RWPE2 (cell line): ENCODE measurements at regions not wholly inside any gene's neighbourhood (a gene's known extent, or its start where the extent isn't known, plus 50 kb on each side); places are given as distances from the start of the nearest gene placed in this dataset.

ENCODE experiments used
- ATAC-seq: fragments of 200-7000 bp; cut with Tn5 transposase; 3 replicates; pipeline ENCODE4 v1.9.1; 2021; ENCODE audit warnings: low read depth
- DNase-seq: peaks from one replicate; pipeline ENCODE4 v3.0.0-alpha.2; 2020; ENCODE audit warnings: low spot score
- H3K27ac ChIP-seq: fragments of 450-650 bp; 2 replicates; pipeline ENCODE4 v1.5.1; 2017; ENCODE audit warnings: mild to moderate bottlenecking; ENCODE audit not compliant: poor library complexity, severe bottlenecking
- H3K27me3 ChIP-seq: fragments of 250-450 bp; sonication (Bioruptor Pico); 2 replicates; pipeline ENCODE4 v1.5.1; 2021; ENCODE audit warnings: mild to moderate bottlenecking, moderate library complexity; ENCODE audit not compliant: insufficient read depth, poor library complexity, severe bottlenecking
- H3K36me3 ChIP-seq: fragments of 250-450 bp; sonication (Bioruptor Pico); 2 replicates; pipeline ENCODE4 v1.5.1; 2020; ENCODE audit warnings: low read depth, mild to moderate bottlenecking, moderate library complexity
- H3K4me1 ChIP-seq: fragments of 250-450 bp; sonication (Bioruptor Pico); 2 replicates; pipeline ENCODE4 v1.5.1; 2021; ENCODE audit warnings: mild to moderate bottlenecking, moderate library complexity; ENCODE audit not compliant: insufficient read depth, poor library complexity, severe bottlenecking
- H3K4me3 ChIP-seq: fragments of 250-450 bp; sonication (Bioruptor Pico); 2 replicates; pipeline ENCODE4 v1.5.1; 2021; ENCODE audit warnings: mild to moderate bottlenecking, moderate library complexity; ENCODE audit not compliant: severe bottlenecking
- H3K9me3 ChIP-seq: fragments of 250-450 bp; sonication (Bioruptor Pico); 2 replicates; pipeline ENCODE4 v1.5.1; 2021; ENCODE audit warnings: mild to moderate bottlenecking, moderate library complexity; ENCODE audit not compliant: severe bottlenecking
- TF ChIP-seq, protein P1 (sequence below): fragments of 450-650 bp; IDR thresholded peaks from one replicate; pipeline ENCODE4 v1.5.1; 2017; ENCODE audit warnings: mild to moderate bottlenecking, moderate library complexity; ENCODE audit not compliant: poor library complexity, severe bottlenecking

DNA sequence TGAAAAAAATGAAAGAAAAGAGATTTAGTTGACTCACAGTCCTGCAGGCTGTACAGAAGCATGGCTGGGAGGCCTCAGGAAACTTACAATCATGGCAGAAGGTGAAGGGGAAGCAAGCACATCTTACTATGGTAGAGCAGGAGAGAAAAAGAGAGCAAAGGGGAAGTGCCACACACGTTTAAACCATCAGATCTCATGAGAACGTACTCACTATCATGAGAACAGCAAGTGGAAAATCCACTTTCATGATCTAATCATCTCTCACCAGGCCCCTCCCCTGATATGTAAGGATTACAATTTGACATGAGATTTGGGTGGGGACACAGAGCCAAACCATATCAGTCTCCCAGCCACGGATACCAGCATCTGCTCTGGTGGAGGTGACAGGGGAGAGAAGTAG is 50.8 kb upstream of the CPOX start:
- TF ChIP-seq, protein P1, sequence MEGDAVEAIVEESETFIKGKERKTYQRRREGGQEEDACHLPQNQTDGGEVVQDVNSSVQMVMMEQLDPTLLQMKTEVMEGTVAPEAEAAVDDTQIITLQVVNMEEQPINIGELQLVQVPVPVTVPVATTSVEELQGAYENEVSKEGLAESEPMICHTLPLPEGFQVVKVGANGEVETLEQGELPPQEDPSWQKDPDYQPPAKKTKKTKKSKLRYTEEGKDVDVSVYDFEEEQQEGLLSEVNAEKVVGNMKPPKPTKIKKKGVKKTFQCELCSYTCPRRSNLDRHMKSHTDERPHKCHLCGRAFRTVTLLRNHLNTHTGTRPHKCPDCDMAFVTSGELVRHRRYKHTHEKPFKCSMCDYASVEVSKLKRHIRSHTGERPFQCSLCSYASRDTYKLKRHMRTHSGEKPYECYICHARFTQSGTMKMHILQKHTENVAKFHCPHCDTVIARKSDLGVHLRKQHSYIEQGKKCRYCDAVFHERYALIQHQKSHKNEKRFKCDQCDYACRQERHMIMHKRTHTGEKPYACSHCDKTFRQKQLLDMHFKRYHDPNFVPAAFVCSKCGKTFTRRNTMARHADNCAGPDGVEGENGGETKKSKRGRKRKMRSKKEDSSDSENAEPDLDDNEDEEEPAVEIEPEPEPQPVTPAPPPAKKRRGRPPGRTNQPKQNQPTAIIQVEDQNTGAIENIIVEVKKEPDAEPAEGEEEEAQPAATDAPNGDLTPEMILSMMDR, result no peak
- no peak overlapping the region for H3K27ac ChIP-seq
- H3K27me3 ChIP-seq, result no peaks in the 10 kb centered on the region
- H3K4me3 ChIP-seq, result no peak overlapping the region
- no peaks in the 10 kb centered on the region for H3K4me1 ChIP-seq
- ATAC-seq (no peak), DNase-seq (no peak)
- no peaks in the 10 kb centered on the region for H3K36me3 ChIP-seq
- H3K9me3 ChIP-seq, result no peaks in the 10 kb centered on the region

DNA sequence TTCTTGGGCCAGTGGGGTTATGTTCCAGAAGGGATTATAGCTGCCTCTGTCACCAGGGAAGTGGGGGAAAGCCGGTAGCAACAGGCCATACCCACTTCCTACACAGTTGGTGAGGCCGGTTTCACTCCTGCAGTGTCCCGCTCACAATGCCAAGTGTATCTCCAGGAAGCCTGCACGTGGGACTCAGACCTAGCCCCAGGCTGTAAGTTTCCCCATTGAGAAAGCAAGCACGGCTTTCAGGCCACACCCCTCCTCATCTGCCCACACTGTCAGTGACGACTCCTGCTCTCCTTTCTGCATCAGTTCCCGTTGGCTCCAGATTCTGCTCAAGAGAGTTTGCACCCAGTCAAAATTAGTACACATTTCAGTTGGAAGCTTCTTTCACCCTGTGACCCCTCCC is 51.6 kb upstream of the CPOX start:
- Histone ChIP-seq H3K4me3 (no peak overlapping the region), H3K4me1 (no peaks in the 10 kb centered on the region), H3K27me3 (no peaks in the 10 kb centered on the region), H3K9me3 (no peaks in the 10 kb centered on the region), H3K27ac (no peak overlapping the region), H3K36me3 (no peaks in the 10 kb centered on the region)
- TF ChIP-seq, protein P1, result no peak
- no peak for ATAC-seq
- no peak for DNase-seq

DNA sequence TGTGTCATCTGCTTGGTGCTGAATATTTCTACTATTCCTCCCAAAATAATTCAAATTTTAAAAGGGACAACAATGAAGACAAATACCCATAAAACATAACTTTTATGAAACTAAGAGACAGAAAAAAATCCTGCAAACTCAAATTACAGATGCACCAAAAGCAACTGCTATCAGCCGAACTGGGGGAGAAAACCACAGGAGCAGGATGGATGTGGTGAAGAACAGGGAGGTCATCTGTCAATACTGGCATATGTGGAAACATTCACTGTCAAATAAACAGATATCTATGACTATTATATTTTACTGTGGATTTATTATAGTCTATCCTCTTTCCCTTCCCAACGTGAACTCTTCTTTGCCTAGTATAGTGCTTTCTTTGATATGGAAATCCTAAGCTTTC is 53.3 kb upstream of the CPOX start:
- Histone ChIP-seq H3K27ac (no peak overlapping the region), H3K27me3 (no peaks in the 10 kb centered on the region), H3K36me3 (no peaks in the 10 kb centered on the region), H3K9me3 (no peaks in the 10 kb centered on the region), H3K4me3 (no peak overlapping the region), H3K4me1 (no peaks in the 10 kb centered on the region)
- TF ChIP-seq, protein P1, result no peak
- DNase-seq, result no peak
- no peak for ATAC-seq

DNA sequence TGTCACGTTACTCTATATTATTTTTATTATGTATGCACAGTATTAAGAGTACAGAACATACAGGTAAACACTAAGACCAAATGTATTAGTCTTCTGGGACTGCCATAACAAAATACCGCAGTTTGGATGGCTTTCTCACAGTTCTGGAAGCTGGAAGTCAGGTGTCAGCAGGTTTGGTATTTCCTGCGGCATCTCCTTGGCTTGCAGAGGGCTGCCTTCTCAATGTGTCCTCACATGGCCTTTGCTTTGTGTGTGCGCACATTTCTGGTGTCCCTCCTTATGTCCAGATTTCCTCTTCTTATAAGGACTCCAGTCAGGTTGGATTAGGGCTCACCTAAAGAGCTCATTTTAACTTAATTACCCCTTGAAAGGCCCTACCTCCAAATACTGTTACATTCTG is 53.8 kb upstream of the CPOX start:
- no peaks in the 10 kb centered on the region for H3K36me3 ChIP-seq
- H3K9me3 ChIP-seq, result no peaks in the 10 kb centered on the region
- no peak for DNase-seq
- H3K27me3 ChIP-seq, result no peaks in the 10 kb centered on the region
- no peak for ATAC-seq
- TF ChIP-seq, protein P1, result no peak
- H3K27ac ChIP-seq, result no peak overlapping the region
- no peaks in the 10 kb centered on the region for H3K4me1 ChIP-seq
- no peak overlapping the region for H3K4me3 ChIP-seq

DNA sequence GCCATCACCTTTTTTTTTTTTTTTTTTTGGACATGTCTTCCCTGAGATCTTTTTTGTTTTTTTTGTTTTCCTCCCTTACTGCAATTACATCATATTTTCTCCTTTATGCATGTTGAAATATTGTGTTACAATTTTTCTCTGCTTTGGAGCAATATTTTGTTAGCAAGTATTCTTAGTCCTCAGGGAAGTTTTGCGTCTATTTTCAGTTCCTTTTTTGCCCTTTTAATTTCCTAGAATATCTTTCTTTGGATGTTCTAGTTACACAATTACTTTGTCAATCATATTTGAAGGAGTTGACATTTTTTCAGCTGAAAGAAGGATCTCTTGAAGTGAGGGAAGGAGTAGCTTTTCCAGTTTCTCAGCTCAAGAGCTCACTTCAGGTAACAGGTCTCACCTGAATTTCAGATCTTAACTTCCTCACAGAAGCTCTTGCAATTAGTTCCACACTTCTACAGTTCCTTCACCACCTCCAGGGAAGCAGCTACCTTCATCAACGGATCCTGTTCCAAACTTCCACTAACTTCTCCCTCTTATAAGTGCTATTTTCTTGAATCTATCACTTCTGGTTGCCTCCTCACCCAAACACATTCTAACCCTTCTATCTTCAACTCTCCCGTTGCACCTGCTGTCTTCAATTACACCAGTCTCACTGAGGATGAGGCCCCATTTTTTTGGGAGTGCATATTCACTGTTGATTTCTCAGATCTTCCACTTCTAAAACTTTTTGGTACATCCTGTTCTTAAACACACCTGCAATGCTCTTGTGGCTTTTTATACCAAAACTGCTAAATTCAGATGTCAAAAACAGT is 57.8 kb upstream of the CPOX start:
- TF ChIP-seq, protein P1, result no peak
- ATAC-seq, result no peak
- Histone ChIP-seq H3K27ac (no peak overlapping the region), H3K4me1 (no peaks in the 10 kb centered on the region), H3K27me3 (no peaks in the 10 kb centered on the region), H3K4me3 (no peak overlapping the region), H3K36me3 (no peaks in the 10 kb centered on the region), H3K9me3 (no peaks in the 10 kb centered on the region)
- DNase-seq, result no peak
